SK-N-SH treated with all-trans-retinoic acid at 6 μM for 48 hours (cell line): ENCODE measurements at regions not wholly inside any gene's neighbourhood (a gene's known extent, or its start where the extent isn't known, plus 50 kb on each side); places are given as distances from the start of the nearest gene placed in this dataset.

Experiments
- ZFP3 ChIP-seq: fragments of 250-450 bp; sonication (Bioruptor Pico); IDR thresholded peaks from 2 replicates; pipeline ENCODE4 v1.5.0; 2020; ENCODE audit warnings: mild to moderate bottlenecking, moderate library complexity
- ZFP30 ChIP-seq: fragments of 450-650 bp; formaldehyde crosslinking; IDR thresholded peaks from 2 replicates; pipeline ENCODE4 v1.5.0; 2022; ENCODE audit warnings: mild to moderate bottlenecking, moderate library complexity

DNA sequence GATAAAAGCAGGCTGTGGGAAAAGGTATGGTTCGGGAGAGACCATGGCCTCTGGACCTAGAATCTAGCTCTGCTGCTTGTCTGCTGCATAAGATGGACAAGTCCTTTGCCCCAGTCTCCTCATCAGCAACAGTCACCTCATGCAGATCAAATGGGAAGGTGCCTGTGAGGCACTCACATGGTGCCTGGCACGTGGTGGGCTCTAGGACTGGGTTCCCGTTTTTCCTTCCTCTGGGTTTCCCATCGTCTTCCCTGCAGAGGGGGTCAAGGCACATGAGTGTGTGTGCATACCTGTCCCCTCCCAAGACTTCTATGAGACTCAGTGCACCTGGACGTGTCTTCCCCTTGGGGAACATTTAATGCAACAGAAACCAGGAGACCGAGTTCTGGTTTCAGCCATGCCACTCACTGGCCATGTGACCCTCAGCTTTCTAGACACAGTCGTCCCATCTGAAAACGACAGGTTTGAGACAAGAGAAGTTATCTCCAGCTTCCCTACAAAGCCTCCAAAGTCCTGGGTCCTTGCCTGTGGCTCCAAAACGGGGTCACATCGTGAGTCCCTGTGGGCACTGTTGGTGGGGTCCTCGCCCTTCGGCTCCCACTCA lies 95.9 kb upstream of the NPTX2 start:
- TF ChIP-seq ZFP3 (CRISPR knock-in tag) (no peak), ZFP30 (CRISPR knock-in tag) (no peak)
